GM23248 (cell line): ENCODE measurements at regions not wholly inside any gene's neighbourhood (a gene's known extent, or its start where the extent isn't known, plus 50 kb on each side); places are given as distances from the start of the nearest gene placed in this dataset.

Experiments used
- DNase-seq: peaks from one replicate; pipeline ENCODE4 v3.0.0-alpha.2; 2015
- H2AFZ ChIP-seq: fragments of 200-600 bp; sonication (generic); 2 replicates; pipeline ENCODE4 v1.6.1; 2016; ENCODE audit warnings: antibody characterized with exemption
- H3F3A ChIP-seq: fragments of 200-600 bp; sonication (generic); 2 replicates; pipeline ENCODE4 v1.6.1; 2016; ENCODE audit warnings: mild to moderate bottlenecking, antibody characterized with exemption, mixed run types; ENCODE audit not compliant: insufficient read depth
- H3K27ac ChIP-seq: fragments of 200-600 bp; sonication (generic); 2 replicates; pipeline ENCODE4 v1.5.1; 2016; ENCODE audit warnings: mild to moderate bottlenecking
- H3K27me3 ChIP-seq: fragments of 200-600 bp; sonication (generic); replicated peaks from 2 replicates; pipeline ENCODE4 v1.6.1; 2016; ENCODE audit warnings: mild to moderate bottlenecking; ENCODE audit not compliant: insufficient read depth
- H3K36me3 ChIP-seq: fragments of 200-600 bp; sonication (generic); 2 replicates; pipeline ENCODE4 v1.6.1; 2016; ENCODE audit warnings: low read depth, mild to moderate bottlenecking
- H3K4me1 ChIP-seq: fragments of 200-600 bp; sonication (generic); 2 replicates; pipeline ENCODE4 v1.6.1; 2016; ENCODE audit warnings: mild to moderate bottlenecking; ENCODE audit not compliant: insufficient read depth
- H3K4me2 ChIP-seq: fragments of 200-600 bp; sonication (generic); one replicate; pipeline ENCODE4 v1.6.1; 2016; ENCODE audit warnings: mild to moderate bottlenecking; ENCODE audit not compliant: unreplicated experiment
- H3K4me3 ChIP-seq: fragments of 200-600 bp; sonication (generic); 2 replicates; pipeline ENCODE4 v1.5.1; 2016; ENCODE audit warnings: mild to moderate bottlenecking
- H3K79me2 ChIP-seq: fragments of 200-600 bp; sonication (generic); 2 replicates; pipeline ENCODE4 v1.6.1; 2016; ENCODE audit warnings: mild to moderate bottlenecking; ENCODE audit not compliant: insufficient read depth
- H3K9ac ChIP-seq: fragments of 200-600 bp; sonication (generic); 2 replicates; pipeline ENCODE4 v1.6.1; 2016; ENCODE audit warnings: mild to moderate bottlenecking
- H3K9me2 ChIP-seq: fragments of 200-600 bp; sonication (generic); 2 replicates; pipeline ENCODE4 v1.6.1; 2016; ENCODE audit warnings: mixed run types, mild to moderate bottlenecking, moderate library complexity; ENCODE audit not compliant: insufficient read depth
- H3K9me3 ChIP-seq: fragments of 200-600 bp; sonication (generic); one replicate; pipeline ENCODE4 v1.6.1; 2017; ENCODE audit warnings: low read depth
- H4K20me1 ChIP-seq: fragments of 200-600 bp; sonication (generic); 2 replicates; pipeline ENCODE4 v1.6.0; 2016; ENCODE audit not compliant: insufficient read depth
- EZH2 ChIP-seq: fragments of 200-600 bp; sonication (generic); IDR thresholded peaks from 2 replicates; pipeline ENCODE4 v1.6.1; 2018; ENCODE audit warnings: antibody characterized with exemption, mild to moderate bottlenecking; ENCODE audit not compliant: insufficient read depth, poor library complexity, severe bottlenecking
- EZH2phosphoT487 ChIP-seq: fragments of 200-600 bp; sonication (generic); IDR thresholded peaks from 2 replicates; pipeline ENCODE4 v1.6.1; 2018; ENCODE audit warnings: antibody characterized with exemption, moderate library complexity, mild to moderate bottlenecking, low read depth; ENCODE audit not compliant: insufficient read depth
- WGBS, 2 experiments: methylation state at CpG; one replicate each; pipeline ENCODE4 v1.1.6; 2015 to 2017; ENCODE audit warnings: low lambda C conversion rate in 2 of 2, low coverage in 1 of 2; ENCODE audit errors: missing lambda C conversion rate in 2 of 2; 5-methylcytosine and 5-hydroxymethylcytosine counted together
- in situ Hi-C: fragments of 300-500 bp; cut with MboI; formaldehyde crosslinking; loops from 2 replicates; pipeline ENCODE4 v1.15.0; 2020

DNA sequence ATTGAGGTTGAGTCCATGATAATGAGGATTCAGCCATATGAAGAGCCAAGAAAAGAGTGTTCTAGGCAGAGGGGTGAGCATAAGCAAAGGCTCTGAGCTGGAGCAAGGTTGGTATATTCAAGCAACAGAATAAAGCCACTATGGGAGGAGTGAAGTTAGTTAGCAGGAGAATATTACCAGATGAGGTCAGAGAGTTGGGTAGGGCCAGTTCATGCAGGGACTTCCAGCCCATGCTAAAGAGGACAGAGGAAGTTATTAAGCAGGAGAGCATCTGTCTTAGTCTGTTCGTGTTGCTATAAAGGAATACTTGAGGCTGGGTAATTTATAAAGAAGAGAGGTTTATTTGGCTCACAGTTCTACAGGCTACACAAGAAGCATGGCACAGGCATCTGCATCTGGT lies 57.1 kb upstream of the ATG10 start:
- no peak overlapping the region for H3K4me3 ChIP-seq
- in situ Hi-C loops, result no loop called here
- H3K9me2 ChIP-seq, result no peaks in the 10 kb centered on the region
- no peaks in the 10 kb centered on the region for H3K9me3 ChIP-seq
- no peak overlapping the region for H2AFZ ChIP-seq
- WGBS, 2 experiments, result 20 to 21% methylated on average over 1 of the region's 1 CpG
- TF ChIP-seq EZH2phosphoT487 (no peak), EZH2 (no peak)
- no peaks in the 10 kb centered on the region for H3K79me2 ChIP-seq
- H3K27me3 ChIP-seq, result no peaks in the 10 kb centered on the region
- no peak overlapping the region for H3K9ac ChIP-seq
- H3F3A ChIP-seq, result no peaks in the 10 kb centered on the region
- no peaks in the 10 kb centered on the region for H3K4me1 ChIP-seq
- H3K4me2 ChIP-seq, result no peak overlapping the region
- no peaks in the 10 kb centered on the region for H3K36me3 ChIP-seq
- H3K27ac ChIP-seq, result no peak overlapping the region
- no peaks in the 10 kb centered on the region for H4K20me1 ChIP-seq
- DNase-seq, result no peak

- no peaks in the 10 kb centered on the region for H3K27me3 ChIP-seq
- no peak overlapping the region for H2AFZ ChIP-seq
- no peak overlapping the region for H3K9ac ChIP-seq
- no peaks in the 10 kb centered on the region for H3K79me2 ChIP-seq
- H3K4me1 ChIP-seq, result no peaks in the 10 kb centered on the region
- no peak overlapping the region for H3K4me2 ChIP-seq
- DNase-seq, result no peak
- no peaks in the 10 kb centered on the region for H3K36me3 ChIP-seq
- H3K4me3 ChIP-seq, result no peak overlapping the region
- no peak overlapping the region for H3K27ac ChIP-seq
- in situ Hi-C loops, result no loop called here
- WGBS, 2 experiments, result 85 to 90% methylated on average over 8 of the region's 8 CpGs
- TF ChIP-seq EZH2phosphoT487 (no peak), EZH2 (no peak)
- H3F3A ChIP-seq, result no peaks in the 10 kb centered on the region
- no peaks in the 10 kb centered on the region for H3K9me2 ChIP-seq
- no peaks in the 10 kb centered on the region for H4K20me1 ChIP-seq
- H3K9me3 ChIP-seq, result no peaks in the 10 kb centered on the region
Measured at GRCh38 chr5:81912933-81913332, 58.9 kb upstream of the ATG10 start.

DNA sequence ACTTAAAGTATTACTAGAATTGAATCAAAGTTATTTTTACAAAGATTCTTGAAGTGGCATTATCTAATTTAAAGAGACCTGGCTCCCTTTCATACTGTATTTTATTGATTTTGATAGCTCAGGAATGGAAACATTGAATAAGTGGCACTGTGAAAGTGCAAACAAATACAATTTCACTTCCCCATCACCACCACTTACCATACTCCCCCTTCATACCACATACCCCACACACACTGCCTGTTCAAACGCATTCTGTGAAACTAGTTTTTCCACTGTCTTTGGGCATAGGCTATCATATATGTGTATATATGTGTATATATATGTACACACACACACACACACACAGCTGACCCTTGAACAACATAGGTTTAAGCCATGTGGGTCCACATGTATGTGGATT lies 62.1 kb upstream of the ATG10 start:
- in situ Hi-C loops, result no loop called here
- H2AFZ ChIP-seq, result no peak overlapping the region
- TF ChIP-seq EZH2phosphoT487 (no peak), EZH2 (no peak)

GRCh38 chr5:81908771-81909170 lies 63.1 kb upstream of the ATG10 start:
- DNase-seq, result no peak
- H2AFZ ChIP-seq, result no peak overlapping the region
- no peak overlapping the region for H3K4me3 ChIP-seq
- 69 to 70% methylated on average over 5 of the region's 5 CpGs for WGBS, 2 experiments
- no peaks in the 10 kb centered on the region for H4K20me1 ChIP-seq
- in situ Hi-C loops, result no loop called here
- no peaks in the 10 kb centered on the region for H3K9me2 ChIP-seq
- no peaks in the 10 kb centered on the region for H3K36me3 ChIP-seq
- no peaks in the 10 kb centered on the region for H3K9me3 ChIP-seq
- no peak overlapping the region for H3K9ac ChIP-seq
- H3K4me1 ChIP-seq, result no peaks in the 10 kb centered on the region
- H3K27ac ChIP-seq, result no peak overlapping the region
- no peak overlapping the region for H3K4me2 ChIP-seq
- H3F3A ChIP-seq, result no peaks in the 10 kb centered on the region
- no peaks in the 10 kb centered on the region for H3K79me2 ChIP-seq
- TF ChIP-seq EZH2 (no peak), EZH2phosphoT487 (no peak)
- H3K27me3 ChIP-seq, result no peaks in the 10 kb centered on the region

More for the DNA sequence above, 62.1 kb upstream of the ATG10 start:
- Histone ChIP-seq H3K4me3 (no peak overlapping the region), H3K9me2 (no peaks in the 10 kb centered on the region), H3K27ac (no peak overlapping the region), H3K27me3 (no peaks in the 10 kb centered on the region), H3K79me2 (no peaks in the 10 kb centered on the region), H4K20me1 (no peaks in the 10 kb centered on the region), H3K4me2 (no peak overlapping the region), H3K9me3 (no peaks in the 10 kb centered on the region), H3K4me1 (no peaks in the 10 kb centered on the region), H3F3A (no peaks in the 10 kb centered on the region), H3K9ac (no peak overlapping the region), H3K36me3 (no peaks in the 10 kb centered on the region)
- WGBS, 2 experiments, result 53 to 56% methylated on average over 1 of the region's 1 CpG
- DNase-seq, result no peak

- TF ChIP-seq EZH2phosphoT487 (no peak), EZH2 (no peak)
- Histone ChIP-seq H3F3A (no peaks in the 10 kb centered on the region), H3K27ac (no peak overlapping the region), H3K79me2 (no peaks in the 10 kb centered on the region), H3K4me1 (no peaks in the 10 kb centered on the region), H4K20me1 (no peaks in the 10 kb centered on the region), H2AFZ (no peak overlapping the region), H3K36me3 (no peaks in the 10 kb centered on the region), H3K9me2 (no peaks in the 10 kb centered on the region), H3K4me2 (no peak overlapping the region), H3K27me3 (no peaks in the 10 kb centered on the region), H3K9ac (no peak overlapping the region), H3K4me3 (no peak overlapping the region), H3K9me3 (no peaks in the 10 kb centered on the region)
- DNase-seq, result no peak
- in situ Hi-C loops, result no loop called here
- 61 to 65% methylated on average over 10 of the region's 10 CpGs for WGBS, 2 experiments
Measured at GRCh38 chr5:81908044-81908443, 63.8 kb upstream of the ATG10 start.
